ENCODE measurements at regions not wholly inside any gene's neighbourhood (a gene's known extent, or its start where the extent isn't known, plus 50 kb on each side); places are given as distances from the start of the nearest gene placed in this dataset.

DNA sequence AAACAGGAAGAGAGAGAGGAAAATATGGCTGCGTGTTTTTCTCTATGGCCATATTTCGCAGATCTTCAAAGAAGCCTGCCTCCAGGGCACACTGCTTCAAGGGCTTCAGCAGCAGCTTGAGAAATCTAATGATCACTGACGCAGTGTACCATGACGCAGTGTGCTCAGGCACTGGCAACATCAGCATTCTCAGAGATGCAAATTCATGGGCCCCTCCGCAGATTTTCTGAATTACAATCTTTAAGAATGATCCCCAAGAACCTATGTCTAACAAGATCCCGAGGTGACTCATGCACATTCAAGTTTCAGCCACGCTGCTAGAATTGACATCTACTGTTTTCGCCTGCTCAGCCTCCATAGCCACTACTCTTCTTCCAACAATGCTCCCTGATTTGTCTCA lies 143.9 kb upstream of the ZNF366 start:
- Mint-ChIP-seq H3K9me3 (ENCODE audit: unreplicated experiment) (no peaks in the 10 kb centered on the region), H3K27ac (ENCODE audit: unreplicated experiment) (no peak overlapping the region), H3K4me1 (ENCODE audit: unreplicated experiment) (peaks cover 11% of the 10 kb centered on the region), H3K27me3 (ENCODE audit: unreplicated experiment) (peaks cover 2% of the 10 kb centered on the region), H3K4me3 (ENCODE audit: unreplicated experiment) (no peak overlapping the region), H3K36me3 (ENCODE audit: low read depth, unreplicated experiment) (no peaks in the 10 kb centered on the region)
- TF ChIP-seq, protein P1, sequence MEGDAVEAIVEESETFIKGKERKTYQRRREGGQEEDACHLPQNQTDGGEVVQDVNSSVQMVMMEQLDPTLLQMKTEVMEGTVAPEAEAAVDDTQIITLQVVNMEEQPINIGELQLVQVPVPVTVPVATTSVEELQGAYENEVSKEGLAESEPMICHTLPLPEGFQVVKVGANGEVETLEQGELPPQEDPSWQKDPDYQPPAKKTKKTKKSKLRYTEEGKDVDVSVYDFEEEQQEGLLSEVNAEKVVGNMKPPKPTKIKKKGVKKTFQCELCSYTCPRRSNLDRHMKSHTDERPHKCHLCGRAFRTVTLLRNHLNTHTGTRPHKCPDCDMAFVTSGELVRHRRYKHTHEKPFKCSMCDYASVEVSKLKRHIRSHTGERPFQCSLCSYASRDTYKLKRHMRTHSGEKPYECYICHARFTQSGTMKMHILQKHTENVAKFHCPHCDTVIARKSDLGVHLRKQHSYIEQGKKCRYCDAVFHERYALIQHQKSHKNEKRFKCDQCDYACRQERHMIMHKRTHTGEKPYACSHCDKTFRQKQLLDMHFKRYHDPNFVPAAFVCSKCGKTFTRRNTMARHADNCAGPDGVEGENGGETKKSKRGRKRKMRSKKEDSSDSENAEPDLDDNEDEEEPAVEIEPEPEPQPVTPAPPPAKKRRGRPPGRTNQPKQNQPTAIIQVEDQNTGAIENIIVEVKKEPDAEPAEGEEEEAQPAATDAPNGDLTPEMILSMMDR (IDR thresholded peaks at IDR 0.05; ENCODE audit: unreplicated experiment), result no peak
- DNase-seq (ENCODE audit: low spot score), result no peak

DNA sequence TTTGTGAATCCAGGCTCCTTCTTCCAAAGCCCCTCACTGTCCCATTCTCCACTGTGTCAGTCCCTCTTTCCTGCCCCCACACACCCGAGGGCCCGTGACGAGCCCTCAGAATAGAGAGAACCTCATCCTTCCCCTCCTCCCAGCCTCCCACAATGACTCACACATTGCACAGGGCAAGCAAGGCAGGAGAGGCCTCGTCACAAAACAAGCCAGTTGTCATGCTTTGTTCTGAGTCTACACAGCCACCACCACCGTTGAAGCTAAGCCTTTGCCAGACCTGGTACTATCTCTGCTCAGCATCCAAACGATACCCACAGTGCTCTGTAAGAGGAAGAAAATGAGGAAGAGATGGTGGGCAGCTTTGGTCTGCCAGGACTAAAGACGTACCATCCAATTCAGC lies 142.2 kb upstream of the ZNF366 start:
- Mint-ChIP-seq H3K4me1 (ENCODE audit: unreplicated experiment) (peaks cover 11% of the 10 kb centered on the region), H3K4me3 (ENCODE audit: unreplicated experiment) (no peak overlapping the region), H3K36me3 (ENCODE audit: low read depth, unreplicated experiment) (no peaks in the 10 kb centered on the region), H3K27ac (ENCODE audit: unreplicated experiment) (no peak overlapping the region), H3K27me3 (ENCODE audit: unreplicated experiment) (peaks cover 2% of the 10 kb centered on the region), H3K9me3 (ENCODE audit: unreplicated experiment) (no peaks in the 10 kb centered on the region)
- TF ChIP-seq, protein P1 (IDR thresholded peaks at IDR 0.05; ENCODE audit: unreplicated experiment), result no peak
- no peak for DNase-seq (ENCODE audit: low spot score)

DNA sequence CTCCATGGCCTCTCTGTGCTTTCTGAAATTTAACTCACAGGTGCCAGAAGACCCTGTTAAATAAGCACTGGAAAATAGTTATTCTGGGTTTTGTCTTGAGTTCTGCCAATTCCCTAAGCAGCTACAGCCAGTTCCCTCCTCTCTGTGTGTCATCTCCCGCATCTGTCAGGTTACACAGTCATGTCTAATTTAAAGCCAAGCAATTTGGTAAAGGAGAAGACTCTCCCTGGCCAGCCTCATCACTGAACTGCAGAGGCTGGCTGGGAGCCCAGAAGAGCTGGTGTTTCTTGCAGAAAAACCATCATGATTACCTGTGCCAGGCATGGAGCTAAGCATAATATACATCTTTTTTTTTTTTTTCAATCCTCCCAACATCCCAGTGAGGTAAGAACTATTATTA lies 141.3 kb upstream of the ZNF366 start:
- no peak for DNase-seq (ENCODE audit: low spot score)
- Mint-ChIP-seq H3K9me3 (ENCODE audit: unreplicated experiment) (no peaks in the 10 kb centered on the region), H3K4me3 (ENCODE audit: unreplicated experiment) (no peak overlapping the region), H3K4me1 (ENCODE audit: unreplicated experiment) (peaks cover 11% of the 10 kb centered on the region), H3K27me3 (ENCODE audit: unreplicated experiment) (peaks cover 2% of the 10 kb centered on the region), H3K36me3 (ENCODE audit: low read depth, unreplicated experiment) (no peaks in the 10 kb centered on the region), H3K27ac (ENCODE audit: unreplicated experiment) (no peak overlapping the region)
- TF ChIP-seq, protein P1 (IDR thresholded peaks at IDR 0.05; ENCODE audit: unreplicated experiment), result no peak

DNA sequence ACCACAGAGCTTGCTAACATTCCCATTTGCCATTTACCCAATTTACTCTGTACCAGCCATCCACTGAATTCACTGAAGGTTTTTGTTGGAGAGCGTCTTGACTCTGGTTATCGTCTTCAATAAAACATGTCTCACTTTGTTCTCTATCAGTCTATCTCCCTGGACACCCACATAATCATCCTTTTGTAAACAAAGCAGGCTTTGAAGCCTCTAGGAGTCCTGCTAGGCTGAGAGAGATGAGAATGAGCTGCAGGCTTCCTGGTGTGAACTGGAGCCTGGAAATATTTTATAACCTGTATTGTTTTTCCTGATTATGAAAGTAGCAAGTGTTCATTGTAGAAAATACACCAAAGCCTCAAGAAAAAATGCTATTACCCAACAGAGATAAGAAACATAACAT lies 140.6 kb upstream of the ZNF366 start:
- no peak overlapping the region for H3K27ac Mint-ChIP-seq (ENCODE audit: unreplicated experiment)
- H3K9me3 Mint-ChIP-seq (ENCODE audit: unreplicated experiment), result no peaks in the 10 kb centered on the region
- no peaks in the 10 kb centered on the region for H3K36me3 Mint-ChIP-seq (ENCODE audit: low read depth, unreplicated experiment)
- H3K4me1 Mint-ChIP-seq (ENCODE audit: unreplicated experiment), result peaks cover 11% of the 10 kb centered on the region
- no peak for DNase-seq (ENCODE audit: low spot score)
- TF ChIP-seq, protein P1 (IDR thresholded peaks at IDR 0.05; ENCODE audit: unreplicated experiment), result no peak
- peaks cover 2% of the 10 kb centered on the region for H3K27me3 Mint-ChIP-seq (ENCODE audit: unreplicated experiment)
- H3K4me3 Mint-ChIP-seq (ENCODE audit: unreplicated experiment), result no peak overlapping the region

DNA sequence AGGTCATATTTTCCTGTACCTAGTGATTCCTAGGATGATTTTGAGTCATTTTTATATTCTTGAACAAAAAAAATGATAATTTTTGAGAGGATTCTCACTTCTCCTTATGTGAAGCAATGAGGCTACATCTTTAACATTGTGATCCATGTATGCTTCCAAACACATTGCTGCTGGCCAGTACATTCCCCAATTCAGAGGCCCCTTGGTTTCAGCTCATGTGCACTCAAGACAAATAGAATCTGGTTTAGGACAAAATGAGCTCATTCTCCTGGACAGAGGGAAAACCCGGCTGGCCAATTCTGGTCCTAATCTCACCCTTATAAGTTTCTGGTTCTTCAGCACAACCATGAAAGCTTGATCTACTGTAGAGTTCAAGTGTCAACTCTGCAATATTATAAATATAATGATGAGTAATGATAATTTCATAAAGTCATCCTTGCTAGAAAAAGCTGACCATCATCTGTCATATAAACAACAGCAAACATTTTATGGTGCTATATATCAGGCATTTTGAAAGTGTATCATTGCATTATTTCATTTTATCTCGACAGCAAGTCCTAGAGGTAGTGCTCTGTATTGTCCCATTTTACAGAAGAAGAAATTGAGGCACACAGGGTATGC lies 139.1 kb upstream of the ZNF366 start:
- Mint-ChIP-seq H3K27ac (ENCODE audit: unreplicated experiment) (no peak overlapping the region), H3K36me3 (ENCODE audit: low read depth, unreplicated experiment) (no peaks in the 10 kb centered on the region), H3K4me3 (ENCODE audit: unreplicated experiment) (no peak overlapping the region), H3K9me3 (ENCODE audit: unreplicated experiment) (no peaks in the 10 kb centered on the region), H3K4me1 (ENCODE audit: unreplicated experiment) (peaks cover 10% of the 10 kb centered on the region), H3K27me3 (ENCODE audit: unreplicated experiment) (no peaks in the 10 kb centered on the region)
- TF ChIP-seq, protein P1 (IDR thresholded peaks at IDR 0.05; ENCODE audit: unreplicated experiment), result no peak
- DNase-seq (ENCODE audit: low spot score), result no peak
